ENCODE measurements at regions not wholly inside any gene's neighbourhood (a gene's known extent, or its start where the extent isn't known, plus 50 kb on each side); places are given as distances from the start of the nearest gene placed in this dataset.

DNA sequence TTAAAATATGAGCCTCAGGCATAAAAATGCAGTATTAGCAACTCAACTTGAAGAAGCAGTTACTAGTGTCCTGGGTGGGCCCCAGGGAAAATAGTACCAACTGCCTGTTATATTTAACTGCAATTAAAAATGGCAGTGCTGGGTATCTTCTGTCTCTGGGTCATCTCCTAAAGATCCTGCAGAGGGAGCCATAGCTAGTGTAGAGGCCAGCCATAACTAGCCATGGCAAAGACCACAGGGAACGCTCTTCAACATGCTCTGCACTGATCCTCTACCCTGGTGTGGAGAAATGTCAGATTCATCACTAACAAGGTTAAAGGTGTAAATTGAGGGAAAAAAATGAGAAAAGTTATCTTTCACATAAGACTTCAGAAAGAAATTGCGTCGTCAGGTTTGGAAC is 181.3 kb downstream of the SNRPN start:
- Mint-ChIP-seq H3K27ac (ENCODE audit: unreplicated experiment) (no peak overlapping the region), H3K4me1 (ENCODE audit: low read depth, unreplicated experiment) (peaks cover 2% of the 10 kb centered on the region), H3K4me3 (ENCODE audit: unreplicated experiment) (peak overlapping the region; percentile 11), H3K9me3 (ENCODE audit: unreplicated experiment) (peaks cover 2% of the 10 kb centered on the region), H3K36me3 (ENCODE audit: low read depth, unreplicated experiment) (peaks cover 2% of the 10 kb centered on the region), H3K27me3 (ENCODE audit: low read depth, unreplicated experiment) (no peaks in the 10 kb centered on the region)
- Histone ChIP-seq H3K27ac (ENCODE audit: low read depth, low read length) (no peak overlapping the region), H3K9me3 (ENCODE audit: insufficient read depth, low read depth, low read length) (no peaks in the 10 kb centered on the region), H3K9ac (ENCODE audit: low read length) (no peak overlapping the region), H3K4me3 (ENCODE audit: insufficient read depth, low read depth, low read length) (no peak overlapping the region), H2AFZ (ENCODE audit: low read depth, low read length) (no peak overlapping the region), H3K4me1 (ENCODE audit: insufficient read depth, low read length) (no peaks in the 10 kb centered on the region), H4K20me1 (ENCODE audit: insufficient read depth, low read length) (no peaks in the 10 kb centered on the region), H3K4me2 (ENCODE audit: low read length) (no peak overlapping the region), H3K79me2 (ENCODE audit: insufficient read depth, low read length) (no peaks in the 10 kb centered on the region), H3K36me3 (ENCODE audit: insufficient read depth, low read length) (no peaks in the 10 kb centered on the region), H3K27me3 (ENCODE audit: insufficient read depth, low read length) (no peaks in the 10 kb centered on the region)
- TF ChIP-seq, protein P1, sequence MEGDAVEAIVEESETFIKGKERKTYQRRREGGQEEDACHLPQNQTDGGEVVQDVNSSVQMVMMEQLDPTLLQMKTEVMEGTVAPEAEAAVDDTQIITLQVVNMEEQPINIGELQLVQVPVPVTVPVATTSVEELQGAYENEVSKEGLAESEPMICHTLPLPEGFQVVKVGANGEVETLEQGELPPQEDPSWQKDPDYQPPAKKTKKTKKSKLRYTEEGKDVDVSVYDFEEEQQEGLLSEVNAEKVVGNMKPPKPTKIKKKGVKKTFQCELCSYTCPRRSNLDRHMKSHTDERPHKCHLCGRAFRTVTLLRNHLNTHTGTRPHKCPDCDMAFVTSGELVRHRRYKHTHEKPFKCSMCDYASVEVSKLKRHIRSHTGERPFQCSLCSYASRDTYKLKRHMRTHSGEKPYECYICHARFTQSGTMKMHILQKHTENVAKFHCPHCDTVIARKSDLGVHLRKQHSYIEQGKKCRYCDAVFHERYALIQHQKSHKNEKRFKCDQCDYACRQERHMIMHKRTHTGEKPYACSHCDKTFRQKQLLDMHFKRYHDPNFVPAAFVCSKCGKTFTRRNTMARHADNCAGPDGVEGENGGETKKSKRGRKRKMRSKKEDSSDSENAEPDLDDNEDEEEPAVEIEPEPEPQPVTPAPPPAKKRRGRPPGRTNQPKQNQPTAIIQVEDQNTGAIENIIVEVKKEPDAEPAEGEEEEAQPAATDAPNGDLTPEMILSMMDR (IDR thresholded peaks at IDR 0.05; ENCODE audit: insufficient read depth, low read depth, low read length): peak; percentile 17
- no peak for TF ChIP-seq EZH2 (IDR thresholded peaks at IDR 0.05; ENCODE audit: insufficient read depth, low read length)
- DNase-seq (ENCODE audit: low read depth) (no peak), FAIRE-seq (no peak)

GRCh38 chr15:25137013-25137412 is 182.2 kb downstream of the SNRPN start:
- H3K4me2 ChIP-seq (ENCODE audit: low read length): no peak overlapping the region
- no peak overlapping the region for H3K27ac ChIP-seq (ENCODE audit: low read depth, low read length)
- Mint-ChIP-seq H3K27me3 (ENCODE audit: low read depth, unreplicated experiment) (no peaks in the 10 kb centered on the region), H3K4me3 (ENCODE audit: unreplicated experiment) (no peak overlapping the region), H3K36me3 (ENCODE audit: low read depth, unreplicated experiment) (peaks cover 2% of the 10 kb centered on the region), H3K27ac (ENCODE audit: unreplicated experiment) (no peak overlapping the region), H3K4me1 (ENCODE audit: low read depth, unreplicated experiment) (peaks cover 2% of the 10 kb centered on the region), H3K9me3 (ENCODE audit: unreplicated experiment) (peaks cover 2% of the 10 kb centered on the region)
- no peak overlapping the region for H3K4me3 ChIP-seq (ENCODE audit: insufficient read depth, low read depth, low read length)
- no peak for FAIRE-seq
- no peak overlapping the region for H3K9ac ChIP-seq (ENCODE audit: low read length)
- H3K36me3 ChIP-seq (ENCODE audit: insufficient read depth, low read length): no peaks in the 10 kb centered on the region
- H3K4me1 ChIP-seq (ENCODE audit: insufficient read depth, low read length): no peaks in the 10 kb centered on the region
- no peak for TF ChIP-seq EZH2 (IDR thresholded peaks at IDR 0.05; ENCODE audit: insufficient read depth, low read length)
- TF ChIP-seq, protein P1 (IDR thresholded peaks at IDR 0.05; ENCODE audit: insufficient read depth, low read depth, low read length): no peak
- H3K79me2 ChIP-seq (ENCODE audit: insufficient read depth, low read length): no peaks in the 10 kb centered on the region
- H2AFZ ChIP-seq (ENCODE audit: low read depth, low read length): no peak overlapping the region
- no peaks in the 10 kb centered on the region for H3K27me3 ChIP-seq (ENCODE audit: insufficient read depth, low read length)
- no peaks in the 10 kb centered on the region for H4K20me1 ChIP-seq (ENCODE audit: insufficient read depth, low read length)
- DNase-seq (ENCODE audit: low read depth): no peak
- no peaks in the 10 kb centered on the region for H3K9me3 ChIP-seq (ENCODE audit: insufficient read depth, low read depth, low read length)

DNA sequence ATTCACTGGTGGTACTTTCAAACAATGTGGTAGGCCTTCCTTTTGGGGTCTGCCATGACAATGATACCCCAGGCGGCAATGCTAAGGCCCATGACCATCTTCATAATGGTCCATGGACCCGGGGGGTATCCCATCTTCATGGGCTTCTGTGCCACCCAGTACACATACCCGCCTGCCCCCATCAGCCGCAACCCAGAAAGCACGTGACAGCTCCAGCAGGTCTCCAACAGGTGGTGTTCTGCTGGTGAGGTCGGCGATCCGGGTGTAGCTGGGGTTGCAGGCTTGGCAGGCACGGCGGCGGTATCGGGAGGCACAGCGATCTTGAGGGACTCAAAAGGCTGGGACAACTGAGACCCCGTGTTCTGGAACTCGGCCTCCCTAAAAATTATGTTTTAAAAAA is 214.5 kb downstream of the SNRPN start:
- no peak for TF ChIP-seq EZH2 (IDR thresholded peaks at IDR 0.05; ENCODE audit: insufficient read depth, low read length)
- TF ChIP-seq, protein P1 (IDR thresholded peaks at IDR 0.05; ENCODE audit: insufficient read depth, low read depth, low read length): no peak
- FAIRE-seq (no peak), DNase-seq (ENCODE audit: low read depth) (no peak)
- Mint-ChIP-seq H3K36me3 (ENCODE audit: low read depth, unreplicated experiment) (peaks cover 4% of the 10 kb centered on the region), H3K4me3 (ENCODE audit: unreplicated experiment) (no peak overlapping the region), H3K4me1 (ENCODE audit: low read depth, unreplicated experiment) (no peaks in the 10 kb centered on the region), H3K9me3 (ENCODE audit: unreplicated experiment) (peaks cover 18% of the 10 kb centered on the region), H3K27me3 (ENCODE audit: low read depth, unreplicated experiment) (no peaks in the 10 kb centered on the region), H3K27ac (ENCODE audit: unreplicated experiment) (no peak overlapping the region)
- H3K27ac ChIP-seq (ENCODE audit: low read depth, low read length): no peak overlapping the region
- no peaks in the 10 kb centered on the region for H3K27me3 ChIP-seq (ENCODE audit: insufficient read depth, low read length)
- H3K4me3 ChIP-seq (ENCODE audit: insufficient read depth, low read depth, low read length): no peak overlapping the region
- no peaks in the 10 kb centered on the region for H3K79me2 ChIP-seq (ENCODE audit: insufficient read depth, low read length)
- no peaks in the 10 kb centered on the region for H3K36me3 ChIP-seq (ENCODE audit: insufficient read depth, low read length)
- no peaks in the 10 kb centered on the region for H3K4me1 ChIP-seq (ENCODE audit: insufficient read depth, low read length)
- no peak overlapping the region for H3K4me2 ChIP-seq (ENCODE audit: low read length)
- H3K9me3 ChIP-seq (ENCODE audit: insufficient read depth, low read depth, low read length): peaks cover 13% of the 10 kb centered on the region
- no peaks in the 10 kb centered on the region for H4K20me1 ChIP-seq (ENCODE audit: insufficient read depth, low read length)
- H3K9ac ChIP-seq (ENCODE audit: low read length): no peak overlapping the region
- no peak overlapping the region for H2AFZ ChIP-seq (ENCODE audit: low read depth, low read length)

Data from astrocyte (in vitro differentiated cells and primary cell).